ENCODE measurements at regions not wholly inside any gene's neighbourhood (a gene's known extent, or its start where the extent isn't known, plus 50 kb on each side); places are given as distances from the start of the nearest gene placed in this dataset.
A peak's percentile ranks its signal among the peaks of the same experiment; 100 is the strongest.

DNA sequence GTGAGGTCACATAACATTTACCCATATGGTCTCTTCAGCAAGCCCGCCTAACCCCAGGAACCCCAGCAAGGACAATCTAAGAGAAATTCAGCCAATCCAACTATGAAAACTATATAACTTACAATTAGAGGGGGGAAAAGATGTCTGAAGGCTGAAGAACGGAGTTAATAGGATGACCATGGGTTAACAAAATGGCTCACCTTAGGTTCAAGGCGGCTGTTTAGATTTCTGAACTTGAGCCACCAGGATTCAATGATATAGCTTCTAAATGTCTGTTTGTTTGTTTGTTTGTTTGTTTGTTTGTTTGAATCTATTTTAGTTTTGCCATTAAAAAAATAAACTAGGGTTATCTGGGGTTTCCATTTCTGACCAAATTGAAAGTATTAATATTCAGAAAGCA lies 109.8 kb upstream of the ZC3H12C start (continued):
- TF ChIP-seq, protein P1, sequence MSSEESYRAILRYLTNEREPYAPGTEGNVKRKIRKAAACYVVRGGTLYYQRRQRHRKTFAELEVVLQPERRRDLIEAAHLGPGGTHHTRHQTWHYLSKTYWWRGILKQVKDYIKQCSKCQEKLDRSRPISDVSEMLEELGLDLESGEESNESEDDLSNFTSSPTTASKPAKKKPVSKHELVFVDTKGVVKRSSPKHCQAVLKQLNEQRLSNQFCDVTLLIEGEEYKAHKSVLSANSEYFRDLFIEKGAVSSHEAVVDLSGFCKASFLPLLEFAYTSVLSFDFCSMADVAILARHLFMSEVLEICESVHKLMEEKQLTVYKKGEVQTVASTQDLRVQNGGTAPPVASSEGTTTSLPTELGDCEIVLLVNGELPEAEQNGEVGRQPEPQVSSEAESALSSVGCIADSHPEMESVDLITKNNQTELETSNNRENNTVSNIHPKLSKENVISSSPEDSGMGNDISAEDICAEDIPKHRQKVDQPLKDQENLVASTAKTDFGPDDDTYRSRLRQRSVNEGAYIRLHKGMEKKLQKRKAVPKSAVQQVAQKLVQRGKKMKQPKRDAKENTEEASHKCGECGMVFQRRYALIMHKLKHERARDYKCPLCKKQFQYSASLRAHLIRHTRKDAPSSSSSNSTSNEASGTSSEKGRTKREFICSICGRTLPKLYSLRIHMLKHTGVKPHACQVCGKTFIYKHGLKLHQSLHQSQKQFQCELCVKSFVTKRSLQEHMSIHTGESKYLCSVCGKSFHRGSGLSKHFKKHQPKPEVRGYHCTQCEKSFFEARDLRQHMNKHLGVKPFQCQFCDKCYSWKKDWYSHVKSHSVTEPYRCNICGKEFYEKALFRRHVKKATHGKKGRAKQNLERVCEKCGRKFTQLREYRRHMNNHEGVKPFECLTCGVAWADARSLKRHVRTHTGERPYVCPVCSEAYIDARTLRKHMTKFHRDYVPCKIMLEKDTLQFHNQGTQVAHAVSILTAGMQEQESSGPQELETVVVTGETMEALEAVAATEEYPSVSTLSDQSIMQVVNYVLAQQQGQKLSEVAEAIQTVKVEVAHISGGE (CRISPR knock-in tag; IDR thresholded peaks at IDR 0.05) = no peak

- H3K79me2 ChIP-seq (ENCODE audit: control insufficient read depth, insufficient read depth, low read length) = no peaks in the 10 kb centered on the region
- no peaks in the 10 kb centered on the region; a peak in 1 of 4 replicates for H3K27me3 ChIP-seq (replicated peaks in 1 of 2; ENCODE audit: control insufficient read depth in 2 of 2, insufficient read depth in 2 of 2, low read length in 1 of 2)
- no peaks in the 10 kb centered on the region for H4K20me1 ChIP-seq (ENCODE audit: control insufficient read depth, insufficient read depth)
- peak overlapping the region; percentile 67 for H2AFZ ChIP-seq (ENCODE audit: control insufficient read depth, low read depth, low read length)
- H3K36me3 ChIP-seq (ENCODE audit: control insufficient read depth in 2 of 2, insufficient read depth in 2 of 2, low read length in 1 of 2) = no peaks in the 10 kb centered on the region
- H3K4me3 ChIP-seq = peak overlapping the region; percentile 30
- CTCF ChIA-PET = interaction anchor here (0.6 to 4.3 kb wide), 16 partner anchors 10 to 265 kb away, joined by 3 to 19 read pairs (median 4); no protein-coding TSS in a partner anchor
- DNase-seq (ENCODE audit: low read depth, low spot score) = peak; percentile 67
- H3K27ac ChIP-seq (ENCODE audit: control insufficient read depth, insufficient read depth) = peak overlapping the region; percentile 89
- H3K9me3 ChIP-seq (replicated peaks; ENCODE audit: control insufficient read depth, insufficient read depth, low read length) = peaks cover 8% of the 10 kb centered on the region; the same call in 2 of the 3 replicates
- BruUV-seq (replicated peaks) = no TSS peak
- in situ Hi-C loops (cut with MboI) (no loop called here), intact Hi-C loops (cut with micrococcal nuclease; ENCODE audit: unreplicated experiment) (loop anchor here (5.0 kb wide), 1 partner anchor 43 kb away; no protein-coding TSS in a partner anchor)
- peak; percentile 94 for ATAC-seq
- peak overlapping the region; percentile 72 for H3K4me2 ChIP-seq (ENCODE audit: control insufficient read depth, insufficient read depth)
- no peak for FAIRE-seq
- SMC1A ChIA-PET (ENCODE audit: uncharacterized antibody, unreplicated experiment) = interaction anchor here (0.7 to 7.4 kb wide), 19 partner anchors 9 to 308 kb away, joined by 3 to 145 read pairs (median 4); no protein-coding TSS in a partner anchor
- peaks cover 19% of the 10 kb centered on the region for H3K4me1 ChIP-seq (ENCODE audit: control insufficient read depth, insufficient read depth, low read length)
- POLR2A ChIA-PET = interaction anchor here (0.9 to 6.1 kb wide), 8 partner anchors 9 to 110 kb away, joined by 4 to 64 read pairs (median 8); no protein-coding TSS in a partner anchor
- RAD21 ChIA-PET (ENCODE audit: unreplicated experiment) = interaction anchor here (0.6 to 6.2 kb wide), 13 partner anchors 11 to 220 kb away, joined by 3 to 71 read pairs (median 4); no protein-coding TSS in a partner anchor
- WGBS (ENCODE audit: insufficient coverage, insufficient replicate concordance, low lambda C conversion rate, missing lambda C conversion rate) = 23% methylated on average over 6 of the region's 6 CpGs
- peak overlapping the region; percentile 52 for H3K9ac ChIP-seq (ENCODE audit: control insufficient read depth, insufficient read depth, low read length)
- TF ChIP-seq KDM1A (IDR thresholded peaks at IDR 0.05; ENCODE audit: borderline replicate concordance) = no peak
- peak; percentile 83; the same call in 1 of the 2 replicates for TF ChIP-seq MYB (IDR thresholded peaks at IDR 0.05; ENCODE audit: borderline replicate concordance, low read depth, low read length)
- TF ChIP-seq, protein P2, sequence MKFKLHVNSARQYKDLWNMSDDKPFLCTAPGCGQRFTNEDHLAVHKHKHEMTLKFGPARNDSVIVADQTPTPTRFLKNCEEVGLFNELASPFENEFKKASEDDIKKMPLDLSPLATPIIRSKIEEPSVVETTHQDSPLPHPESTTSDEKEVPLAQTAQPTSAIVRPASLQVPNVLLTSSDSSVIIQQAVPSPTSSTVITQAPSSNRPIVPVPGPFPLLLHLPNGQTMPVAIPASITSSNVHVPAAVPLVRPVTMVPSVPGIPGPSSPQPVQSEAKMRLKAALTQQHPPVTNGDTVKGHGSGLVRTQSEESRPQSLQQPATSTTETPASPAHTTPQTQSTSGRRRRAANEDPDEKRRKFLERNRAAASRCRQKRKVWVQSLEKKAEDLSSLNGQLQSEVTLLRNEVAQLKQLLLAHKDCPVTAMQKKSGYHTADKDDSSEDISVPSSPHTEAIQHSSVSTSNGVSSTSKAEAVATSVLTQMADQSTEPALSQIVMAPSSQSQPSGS (IDR thresholded peaks at IDR 0.05; ENCODE audit: low read length) = peak; percentile 83
- TF ChIP-seq GATAD2B (conservative IDR thresholded peaks at IDR 0.05; ENCODE audit: low read depth) = peak; percentile 41; the same call in 1 of the 2 replicates
- peak; percentile 47 for TF ChIP-seq SP1 (IDR thresholded peaks at IDR 0.05; ENCODE audit: low read depth, low read length)
- TF ChIP-seq, protein P3, sequence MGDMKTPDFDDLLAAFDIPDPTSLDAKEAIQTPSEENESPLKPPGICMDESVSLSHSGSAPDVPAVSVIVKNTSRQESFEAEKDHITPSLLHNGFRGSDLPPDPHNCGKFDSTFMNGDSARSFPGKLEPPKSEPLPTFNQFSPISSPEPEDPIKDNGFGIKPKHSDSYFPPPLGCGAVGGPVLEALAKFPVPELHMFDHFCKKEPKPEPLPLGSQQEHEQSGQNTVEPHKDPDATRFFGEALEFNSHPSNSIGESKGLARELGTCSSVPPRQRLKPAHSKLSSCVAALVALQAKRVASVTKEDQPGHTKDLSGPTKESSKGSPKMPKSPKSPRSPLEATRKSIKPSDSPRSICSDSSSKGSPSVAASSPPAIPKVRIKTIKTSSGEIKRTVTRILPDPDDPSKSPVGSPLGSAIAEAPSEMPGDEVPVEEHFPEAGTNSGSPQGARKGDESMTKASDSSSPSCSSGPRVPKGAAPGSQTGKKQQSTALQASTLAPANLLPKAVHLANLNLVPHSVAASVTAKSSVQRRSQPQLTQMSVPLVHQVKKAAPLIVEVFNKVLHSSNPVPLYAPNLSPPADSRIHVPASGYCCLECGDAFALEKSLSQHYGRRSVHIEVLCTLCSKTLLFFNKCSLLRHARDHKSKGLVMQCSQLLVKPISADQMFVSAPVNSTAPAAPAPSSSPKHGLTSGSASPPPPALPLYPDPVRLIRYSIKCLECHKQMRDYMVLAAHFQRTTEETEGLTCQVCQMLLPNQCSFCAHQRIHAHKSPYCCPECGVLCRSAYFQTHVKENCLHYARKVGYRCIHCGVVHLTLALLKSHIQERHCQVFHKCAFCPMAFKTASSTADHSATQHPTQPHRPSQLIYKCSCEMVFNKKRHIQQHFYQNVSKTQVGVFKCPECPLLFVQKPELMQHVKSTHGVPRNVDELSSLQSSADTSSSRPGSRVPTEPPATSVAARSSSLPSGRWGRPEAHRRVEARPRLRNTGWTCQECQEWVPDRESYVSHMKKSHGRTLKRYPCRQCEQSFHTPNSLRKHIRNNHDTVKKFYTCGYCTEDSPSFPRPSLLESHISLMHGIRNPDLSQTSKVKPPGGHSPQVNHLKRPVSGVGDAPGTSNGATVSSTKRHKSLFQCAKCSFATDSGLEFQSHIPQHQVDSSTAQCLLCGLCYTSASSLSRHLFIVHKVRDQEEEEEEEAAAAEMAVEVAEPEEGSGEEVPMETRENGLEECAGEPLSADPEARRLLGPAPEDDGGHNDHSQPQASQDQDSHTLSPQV (IDR thresholded peaks at IDR 0.05) = peak; percentile 92
- TF ChIP-seq JUNB (IDR thresholded peaks at IDR 0.05) = peak; percentile 40; the same call in 1 of the 2 replicates
- TF ChIP-seq, protein P4, sequence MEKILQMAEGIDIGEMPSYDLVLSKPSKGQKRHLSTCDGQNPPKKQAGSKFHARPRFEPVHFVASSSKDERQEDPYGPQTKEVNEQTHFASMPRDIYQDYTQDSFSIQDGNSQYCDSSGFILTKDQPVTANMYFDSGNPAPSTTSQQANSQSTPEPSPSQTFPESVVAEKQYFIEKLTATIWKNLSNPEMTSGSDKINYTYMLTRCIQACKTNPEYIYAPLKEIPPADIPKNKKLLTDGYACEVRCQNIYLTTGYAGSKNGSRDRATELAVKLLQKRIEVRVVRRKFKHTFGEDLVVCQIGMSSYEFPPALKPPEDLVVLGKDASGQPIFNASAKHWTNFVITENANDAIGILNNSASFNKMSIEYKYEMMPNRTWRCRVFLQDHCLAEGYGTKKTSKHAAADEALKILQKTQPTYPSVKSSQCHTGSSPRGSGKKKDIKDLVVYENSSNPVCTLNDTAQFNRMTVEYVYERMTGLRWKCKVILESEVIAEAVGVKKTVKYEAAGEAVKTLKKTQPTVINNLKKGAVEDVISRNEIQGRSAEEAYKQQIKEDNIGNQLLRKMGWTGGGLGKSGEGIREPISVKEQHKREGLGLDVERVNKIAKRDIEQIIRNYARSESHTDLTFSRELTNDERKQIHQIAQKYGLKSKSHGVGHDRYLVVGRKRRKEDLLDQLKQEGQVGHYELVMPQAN (conservative IDR thresholded peaks at IDR 0.05) = peak; percentile 37; the same call in 1 of the 2 replicates
Observed at GRCh38 chr11:109984634-109985289, 108.4 kb upstream of the ZC3H12C start.
